ENCODE measurements at regions not wholly inside any gene's neighbourhood (a gene's known extent, or its start where the extent isn't known, plus 50 kb on each side); places are given as distances from the start of the nearest gene placed in this dataset.

- no peak for TF ChIP-seq EZH2 (IDR thresholded peaks at IDR 0.05)
- TF ChIP-seq, protein P1, sequence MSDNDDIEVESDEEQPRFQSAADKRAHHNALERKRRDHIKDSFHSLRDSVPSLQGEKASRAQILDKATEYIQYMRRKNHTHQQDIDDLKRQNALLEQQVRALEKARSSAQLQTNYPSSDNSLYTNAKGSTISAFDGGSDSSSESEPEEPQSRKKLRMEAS (IDR thresholded peaks at IDR 0.05), result no peak
These were observed 738.2 kb downstream of the SEMA5A start for GRCh38 chr5:8807636-8808035.
